HG03469 (cell line): ENCODE measurements at regions not wholly inside any gene's neighbourhood (a gene's known extent, or its start where the extent isn't known, plus 50 kb on each side); places are given as distances from the start of the nearest gene placed in this dataset.

Experiments used
- ATAC-seq: cut with Tn5 transposase; IDR thresholded peaks from one replicate; pipeline ENCODE4 v1.9.1; 2021; ENCODE audit warnings: mild to moderate bottlenecking, moderate library complexity, moderate number of reproducible peaks; ENCODE audit not compliant: unreplicated experiment

GRCh38 chr9:105142406-105143135, 101.9 kb upstream of the SLC44A1 start:
- no peak for ATAC-seq

- ATAC-seq = no peak
Measured at GRCh38 chr9:105143136-105143430, 101.4 kb upstream of the SLC44A1 start.

- no peak for ATAC-seq
Measured at GRCh38 chr9:105144076-105144475, 100.4 kb upstream of the SLC44A1 start.

- no peak for ATAC-seq
Measured at GRCh38 chr9:105144841-105145240, 99.6 kb upstream of the SLC44A1 start.

- no peak for ATAC-seq
Measured at GRCh38 chr9:105146677-105147076, 97.8 kb upstream of the SLC44A1 start.

GRCh38 chr9:105147110-105147871, 97.2 kb upstream of the SLC44A1 start:
- ATAC-seq = no peak

- ATAC-seq = no peak
Measured at GRCh38 chr9:105148328-105149006, 96.0 kb upstream of the SLC44A1 start.

GRCh38 chr9:105150991-105151685, 93.3 kb upstream of the SLC44A1 start:
- ATAC-seq = peak; percentile 60

- no peak for ATAC-seq
Measured at GRCh38 chr9:105151686-105151995, 92.8 kb upstream of the SLC44A1 start.

- no peak for ATAC-seq
Measured at GRCh38 chr9:105154723-105155191, 89.7 kb upstream of the SLC44A1 start.

- no peak for ATAC-seq
Measured at GRCh38 chr9:105157171-105157583, 87.3 kb upstream of the SLC44A1 start.

GRCh38 chr9:105158020-105158419, 86.4 kb upstream of the SLC44A1 start:
- no peak for ATAC-seq

- ATAC-seq = no peak
Measured at GRCh38 chr9:105158898-105159297, 85.6 kb upstream of the SLC44A1 start.

- no peak for ATAC-seq
Measured at GRCh38 chr9:105168870-105169319, 75.6 kb upstream of the SLC44A1 start.

- ATAC-seq = no peak
Measured at GRCh38 chr9:105171076-105171475, 73.4 kb upstream of the SLC44A1 start.

GRCh38 chr9:105171589-105171988, 72.9 kb upstream of the SLC44A1 start:
- no peak for ATAC-seq

GRCh38 chr9:105172436-105172835, 72.0 kb upstream of the SLC44A1 start:
- ATAC-seq = no peak

GRCh38 chr9:105173306-105173705, 71.1 kb upstream of the SLC44A1 start:
- no peak for ATAC-seq

- ATAC-seq = no peak
Measured at GRCh38 chr9:105173826-105174225, 70.6 kb upstream of the SLC44A1 start.

- no peak for ATAC-seq
Measured at GRCh38 chr9:105176194-105176593, 68.3 kb upstream of the SLC44A1 start.

- ATAC-seq = no peak
Measured at GRCh38 chr9:105178076-105178475, 66.4 kb upstream of the SLC44A1 start.
